Amniotic stem cell (primary cell): ENCODE measurements at regions not wholly inside any gene's neighbourhood (a gene's known extent, or its start where the extent isn't known, plus 50 kb on each side); places are given as distances from the start of the nearest gene placed in this dataset.
A peak's percentile ranks its signal among the peaks of the same experiment; 100 is the strongest.

Experiments
- DNase-seq: peaks from one replicate; lab custom pipeline; 2025; lab: John Stamatoyannopoulos, UW

GRCh38 chr2:100764430-100764829 lies 55.5 kb upstream of the NPAS2 start:
- DNase-seq = no peak

DNA sequence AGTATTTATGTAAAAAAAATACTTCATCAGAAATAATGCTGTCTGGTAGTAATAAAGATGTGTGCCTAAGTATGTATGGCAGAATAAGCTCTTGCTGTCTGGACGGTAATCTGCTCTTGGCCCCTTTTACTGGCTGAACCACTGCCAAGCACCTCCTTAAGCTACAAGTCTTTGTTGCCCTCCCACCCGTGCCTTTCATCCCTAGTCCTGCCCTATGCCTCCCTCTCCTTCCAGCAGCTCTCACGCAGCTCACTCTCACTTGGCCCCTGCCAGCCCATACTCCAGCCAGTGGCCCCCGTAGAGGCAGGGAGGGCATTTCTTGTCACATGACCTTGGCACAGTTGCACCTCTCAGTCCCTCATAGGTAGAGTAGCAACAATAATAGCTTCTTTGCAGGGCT lies 54.5 kb upstream of the NPAS2 start:
- DNase-seq = no peak

- no peak for DNase-seq
Measured at GRCh38 chr2:100766256-100766655, 53.7 kb upstream of the NPAS2 start.

- DNase-seq = no peak
Measured at GRCh38 chr2:100766806-100767205, 53.1 kb upstream of the NPAS2 start.

GRCh38 chr2:100767224-100767653 lies 52.7 kb upstream of the NPAS2 start:
- peak; percentile 45 for DNase-seq

GRCh38 chr2:100767810-100768806 lies 51.8 kb upstream of the NPAS2 start:
- no peak for DNase-seq
